ENCODE measurements at regions not wholly inside any gene's neighbourhood (a gene's known extent, or its start where the extent isn't known, plus 50 kb on each side); places are given as distances from the start of the nearest gene placed in this dataset.
"Not testable (repeated sequence)": the region's sequence is repeated elsewhere in the genome, so short reads cannot be mapped to it uniquely, and the experiment has no call there.

DNA sequence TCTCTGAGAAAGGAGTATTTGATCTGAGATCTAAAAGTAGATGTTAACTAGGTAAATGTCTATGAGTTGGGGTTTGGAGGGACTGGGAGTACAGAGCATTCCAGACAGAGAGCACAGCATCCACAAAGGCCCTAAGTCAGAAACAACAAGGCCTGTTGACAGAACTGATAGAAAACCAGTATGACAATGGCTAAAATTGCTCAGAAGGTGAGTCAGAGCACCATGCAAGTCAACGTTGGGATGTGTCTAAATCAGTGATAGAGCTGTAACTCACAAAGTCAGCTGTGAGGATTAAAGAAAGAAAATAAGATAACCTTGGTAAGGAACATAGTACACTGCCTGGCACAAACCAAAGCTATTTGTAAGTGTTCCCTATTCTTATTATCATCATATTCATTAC is 124.0 kb downstream of the CETN3 start:
- DNase-seq, result no peak

DNA sequence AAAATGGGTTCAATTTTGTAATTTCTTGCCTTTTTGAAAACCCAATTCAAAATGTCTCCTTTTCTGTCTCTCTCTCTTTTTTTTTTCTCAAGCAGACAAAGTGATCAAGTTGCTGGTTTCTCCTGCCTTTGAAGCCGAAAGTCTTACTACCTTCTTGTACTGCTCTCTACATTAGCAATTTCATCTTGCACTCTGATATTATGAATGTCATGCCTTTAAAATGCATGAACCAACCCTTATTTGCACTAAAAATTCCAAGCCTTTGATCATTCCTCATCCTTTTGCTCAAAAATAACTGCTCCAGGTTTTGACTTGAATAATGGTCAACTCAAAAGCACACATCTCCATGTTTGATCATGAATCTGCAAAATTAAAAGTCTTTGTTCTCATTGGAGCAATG is 125.2 kb downstream of the CETN3 start:
- no peak for DNase-seq

GRCh38 chr5:90279091-90279490 is 130.5 kb downstream of the CETN3 start:
- no peak for DNase-seq

GRCh38 chr5:90274216-90274615 is 135.3 kb downstream of the CETN3 start:
- DNase-seq, result no peak

DNA sequence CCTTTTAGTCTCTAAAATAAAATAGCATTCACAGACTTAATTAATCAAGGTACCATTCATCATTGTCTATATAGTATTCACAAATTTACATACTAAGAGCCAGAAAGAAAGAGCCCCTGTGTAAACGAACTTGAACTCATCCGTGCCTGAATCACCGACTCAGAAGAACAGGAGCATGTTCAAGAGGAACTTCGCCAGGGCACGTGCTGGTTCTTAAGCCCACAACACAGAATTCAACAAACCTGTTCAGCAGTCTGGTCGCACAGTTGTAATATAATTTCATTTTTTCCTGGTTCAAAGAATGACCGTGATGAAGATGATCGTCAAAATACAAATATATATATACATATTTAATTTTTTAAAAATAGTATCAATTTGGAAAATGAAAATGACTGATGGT is 141.9 kb downstream of the CETN3 start:
- DNase-seq, result no peak

GRCh38 chr5:90265545-90265857 is 144.1 kb downstream of the CETN3 start:
- DNase-seq, result no peak

DNA sequence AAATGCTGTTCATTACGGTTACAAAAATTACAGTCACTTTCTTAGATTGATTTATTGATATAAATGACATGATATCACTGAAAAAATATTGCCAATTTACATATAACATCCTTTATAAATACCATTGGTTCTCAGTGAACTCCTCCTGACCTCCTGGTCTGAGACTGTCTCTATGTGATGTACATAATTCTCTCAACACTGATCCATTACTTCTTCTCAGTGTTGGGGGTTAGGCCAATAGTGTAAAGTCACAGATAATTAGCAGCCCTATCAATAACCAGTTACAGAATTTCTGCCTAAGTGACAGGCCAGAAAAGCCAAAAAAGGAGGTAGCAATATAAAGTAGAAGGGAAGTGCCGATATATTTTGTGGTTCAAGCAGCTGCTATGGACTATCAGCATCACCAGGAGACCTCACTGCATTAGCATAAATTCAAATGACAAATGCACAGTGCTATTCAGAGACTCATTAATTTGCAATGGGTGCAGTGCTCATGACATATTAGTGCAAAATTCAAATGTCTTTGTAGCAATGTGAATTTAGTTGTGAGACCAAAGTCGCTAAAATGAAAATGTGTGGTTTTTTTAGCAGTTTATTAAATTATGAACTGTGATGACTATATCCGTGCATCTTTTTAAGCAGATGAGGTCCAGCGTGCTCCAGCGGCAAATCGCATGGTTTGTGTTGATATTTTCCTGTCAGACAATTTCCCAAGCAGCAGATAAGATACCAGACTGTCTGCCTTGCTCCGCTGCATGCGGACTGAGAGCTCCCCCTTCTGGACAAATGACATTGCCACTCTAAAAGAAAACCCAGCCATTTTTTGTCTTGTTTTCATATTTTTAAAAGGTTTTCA is 144.6 kb downstream of the CETN3 start:
- DNase-seq, result peak; percentile 58 to 70

- DNase-seq, result no peak
These were observed 146.3 kb downstream of the CETN3 start for GRCh38 chr5:90263102-90263820.

GRCh38 chr5:90251447-90251846 is 158.1 kb downstream of the CETN3 start:
- no peak for DNase-seq

DNA sequence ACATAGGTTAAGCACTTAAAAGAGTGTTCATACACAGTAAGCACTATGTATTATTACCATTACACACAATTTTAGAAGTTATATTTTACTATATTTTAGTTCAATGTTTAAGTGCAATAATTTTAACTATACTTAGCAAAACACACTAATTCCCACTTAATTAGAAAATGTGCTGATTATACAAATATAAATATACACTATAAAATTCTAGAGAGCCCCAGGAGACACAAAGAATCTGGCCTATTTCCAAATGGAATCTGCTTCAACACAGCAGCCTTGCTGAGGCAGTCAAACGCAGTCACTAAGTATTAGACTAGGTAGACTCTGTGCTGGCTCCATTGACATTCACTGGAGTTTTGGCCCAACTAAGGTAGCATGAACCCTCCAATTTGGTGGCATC is 160.9 kb downstream of the CETN3 start:
- DNase-seq, result no peak

- DNase-seq, result not testable (repeated sequence)
These were observed 165.7 kb downstream of the CETN3 start for GRCh38 chr5:90243848-90244247.

DNA sequence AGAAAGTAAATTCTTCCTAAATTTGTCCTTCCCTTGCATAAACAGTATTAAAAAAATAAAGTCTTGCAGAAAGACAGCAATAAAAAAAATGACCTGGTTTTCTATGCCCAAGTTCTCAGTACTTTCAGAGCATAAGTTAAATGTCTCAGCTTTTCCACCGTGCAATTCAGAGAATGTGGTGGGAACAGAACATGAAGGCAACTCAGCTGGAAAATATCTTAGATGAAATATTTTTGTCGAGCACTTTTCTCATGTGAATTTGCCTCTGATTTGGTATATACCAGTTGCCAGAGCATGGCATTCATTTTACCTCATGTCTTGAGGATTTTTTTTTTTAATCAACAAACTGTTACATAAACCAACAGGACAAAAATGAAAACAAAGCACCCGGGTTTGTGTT is 176.1 kb downstream of the CETN3 start:
- DNase-seq, result no peak

GRCh38 chr5:90231688-90232087 is 177.9 kb downstream of the CETN3 start:
- DNase-seq, result no peak

- DNase-seq, result no peak
These were observed 181.9 kb downstream of the CETN3 start for GRCh38 chr5:90227683-90228082.

- no peak for DNase-seq
These were observed 183.0 kb downstream of the CETN3 start for GRCh38 chr5:90226433-90227099.

DNA sequence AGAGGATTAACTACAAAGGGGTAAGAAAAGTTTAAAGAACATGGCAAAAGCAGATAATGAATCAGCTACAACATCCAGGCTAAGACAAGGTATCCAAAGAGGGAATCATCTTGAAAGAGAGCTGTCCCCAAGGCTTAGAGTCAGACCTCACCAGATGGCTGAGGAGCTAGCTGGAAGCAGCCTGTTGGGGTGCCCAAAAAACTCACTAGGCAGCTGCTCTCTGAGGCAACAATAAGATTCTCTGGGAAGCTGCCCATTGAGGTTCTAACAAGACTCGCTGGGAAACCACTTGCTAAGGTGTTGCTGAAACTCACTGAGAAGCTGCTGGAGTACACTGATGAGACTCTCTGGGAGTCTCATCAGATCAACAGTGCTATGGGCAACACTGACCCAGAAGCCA is 185.2 kb downstream of the CETN3 start:
- no peak for DNase-seq

GRCh38 chr5:90223756-90224155 is 185.8 kb downstream of the CETN3 start:
- no peak for DNase-seq

DNA sequence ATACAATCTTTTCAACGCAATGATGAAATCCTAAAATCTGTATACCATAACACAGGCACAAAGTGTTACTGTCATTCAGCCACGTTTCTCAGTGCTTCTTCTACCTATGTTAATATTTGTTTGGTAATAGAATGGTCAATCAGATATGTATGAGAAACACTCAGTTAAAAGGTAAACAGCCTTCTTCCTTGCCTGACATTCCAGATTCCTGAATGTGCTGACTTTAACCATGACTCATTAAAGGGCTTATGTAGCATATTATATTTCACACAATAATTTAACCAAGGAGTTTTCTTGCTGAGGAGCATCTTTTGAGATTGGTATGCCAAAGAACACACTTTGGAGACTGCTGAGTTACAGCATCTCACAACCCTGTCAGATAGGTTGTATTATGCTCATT is 187.6 kb downstream of the CETN3 start:
- DNase-seq, result no peak

DNA sequence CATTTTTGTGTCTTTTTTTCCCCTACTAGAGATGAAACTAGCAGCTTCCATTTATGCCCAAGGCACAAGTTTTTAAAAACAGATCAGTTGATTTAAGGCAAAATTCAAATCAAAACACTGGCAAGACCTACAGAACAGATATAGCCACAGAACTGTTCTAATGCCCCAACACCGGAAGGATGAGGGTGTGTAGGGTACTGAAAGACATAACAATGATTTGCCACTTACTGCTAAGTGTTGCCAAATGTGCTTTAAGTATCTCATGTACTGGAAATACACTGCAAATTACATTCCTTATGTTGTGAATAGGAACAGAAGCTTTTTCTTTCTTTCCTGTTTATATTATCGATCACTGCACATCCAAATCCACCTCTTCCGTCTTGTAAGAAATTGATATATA is 189.0 kb downstream of the CETN3 start:
- no peak for DNase-seq

- DNase-seq, result no peak
These were observed 194.6 kb downstream of the CETN3 start for GRCh38 chr5:90214991-90215390.

DNA sequence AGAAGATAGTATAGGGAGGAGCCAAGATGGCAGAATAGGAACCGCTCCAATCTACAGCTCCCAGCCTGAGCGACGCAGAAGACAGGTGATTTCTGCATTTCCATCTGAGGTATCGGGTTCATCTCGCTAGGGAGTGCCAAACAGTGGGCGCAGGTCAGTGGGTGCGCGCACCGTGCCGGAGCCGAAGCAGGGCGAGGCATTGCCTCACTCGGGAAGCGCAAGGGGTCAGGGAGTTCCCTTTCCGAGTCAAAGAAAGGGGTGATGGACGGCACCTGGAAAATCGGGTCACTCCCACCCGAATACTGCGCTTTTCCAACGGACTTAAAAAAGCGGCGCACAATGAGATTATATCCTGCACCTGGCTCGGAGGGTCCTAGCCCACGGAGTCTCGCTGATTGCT is 201.2 kb downstream of the CETN3 start:
- DNase-seq, result not testable (repeated sequence)

- DNase-seq, result no peak
These were observed 207.6 kb downstream of the CETN3 start for GRCh38 chr5:90201923-90202322.

Data from right lung (tissue), 2 donors.